SK-N-MC (cell line): ENCODE measurements at regions not wholly inside any gene's neighbourhood (a gene's known extent, or its start where the extent isn't known, plus 50 kb on each side); places are given as distances from the start of the nearest gene placed in this dataset.

Source experiments
- EZH2 ChIP-seq: fragments of 200-600 bp; sonication (generic); IDR thresholded peaks from one replicate; pipeline ENCODE4 v1.6.1; 2017; ENCODE audit warnings: antibody characterized with exemption
- POLR2AphosphoS5 ChIP-seq: IDR thresholded peaks from 2 replicates; pipeline ENCODE4 v1.6.1; 2012; ENCODE audit warnings: mild to moderate bottlenecking, low read depth, low read length, borderline replicate concordance

DNA sequence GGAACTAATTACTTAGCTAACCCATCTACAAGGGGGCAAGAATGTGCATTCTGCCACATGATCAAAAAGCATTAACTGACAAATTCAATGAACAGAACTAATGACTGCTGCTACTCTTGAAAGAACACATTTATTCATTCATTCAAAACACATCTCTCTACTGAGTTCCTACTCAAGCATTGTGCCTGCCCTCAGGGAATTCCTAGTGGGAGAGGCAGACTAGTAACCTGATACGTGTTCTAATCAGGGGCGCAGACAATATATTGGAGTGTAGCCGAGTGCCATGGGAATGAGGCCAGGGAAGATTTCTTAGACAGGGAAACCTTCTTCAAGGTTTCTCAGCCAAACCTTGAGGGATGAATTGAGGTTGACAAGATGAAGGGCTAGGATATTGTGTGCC is 56.7 kb upstream of the PAPPA start:
- TF ChIP-seq EZH2 (no peak), POLR2AphosphoS5 (no peak)
